Nephron progenitor cell (in vitro differentiated cells): ENCODE measurements at regions not wholly inside any gene's neighbourhood (a gene's known extent, or its start where the extent isn't known, plus 50 kb on each side); places are given as distances from the start of the nearest gene placed in this dataset.

ENCODE experiments used
- DNase-seq: peaks from one replicate; pipeline ENCODE4 v3.0.0; 2021
- H3K27ac Mint-ChIP-seq: 2 replicates; pipeline ENCODE4 v1.8.0; 2021; ENCODE audit warnings: mild to moderate bottlenecking, moderate library complexity, mixed read lengths
- H3K27me3 Mint-ChIP-seq: 2 replicates; pipeline ENCODE4 v1.8.0; 2021; ENCODE audit warnings: mild to moderate bottlenecking, low read depth, mixed read lengths; ENCODE audit not compliant: poor library complexity
- H3K36me3 Mint-ChIP-seq: 2 replicates; pipeline ENCODE4 v1.8.0; 2021; ENCODE audit warnings: low read depth, mixed read lengths
- H3K4me1 Mint-ChIP-seq: 2 replicates; pipeline ENCODE4 v1.8.0; 2021; ENCODE audit warnings: mixed read lengths
- H3K4me3 Mint-ChIP-seq: 2 replicates; pipeline ENCODE4 v1.8.0; 2021; ENCODE audit warnings: mild to moderate bottlenecking, moderate library complexity, mixed read lengths
- H3K9me3 Mint-ChIP-seq: 2 replicates; pipeline ENCODE4 v1.8.0; 2021; ENCODE audit warnings: mild to moderate bottlenecking, moderate library complexity, mixed read lengths
- TF ChIP-seq, protein P1 (sequence below): fragments of 200-600 bp; sonication (generic); IDR thresholded peaks from 2 replicates; pipeline ENCODE4 v1.5.0; 2021; ENCODE audit warnings: antibody characterized with exemption

DNA sequence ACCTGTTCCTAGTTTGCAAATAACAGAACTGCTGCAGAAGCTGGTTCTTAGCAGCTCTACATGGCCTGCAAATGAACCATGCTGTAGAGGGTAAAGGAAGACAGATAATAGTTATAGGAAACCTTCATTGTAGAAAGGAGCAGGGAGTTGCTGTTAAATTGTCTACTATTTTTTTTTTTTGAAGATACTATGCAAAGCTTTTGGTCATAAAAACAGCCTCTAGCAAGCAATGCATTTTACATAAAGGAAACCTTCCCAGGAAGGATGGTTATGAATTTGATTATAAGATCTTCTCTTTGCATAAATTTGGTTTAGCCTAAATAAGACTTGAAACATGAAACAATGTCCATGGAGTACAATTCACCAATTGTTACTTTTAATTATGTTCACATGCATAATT, 793.4 kb downstream of the SLC4A3 start:
- peaks cover 22% of the 10 kb centered on the region for H3K4me1 Mint-ChIP-seq
- peaks cover 3% of the 10 kb centered on the region for H3K9me3 Mint-ChIP-seq
- peaks cover 10% of the 10 kb centered on the region for H3K27me3 Mint-ChIP-seq
- H3K27ac Mint-ChIP-seq, result no peak overlapping the region
- no peak overlapping the region for H3K4me3 Mint-ChIP-seq
- DNase-seq, result no peak
- no peaks in the 10 kb centered on the region for H3K36me3 Mint-ChIP-seq
- TF ChIP-seq, protein P1, sequence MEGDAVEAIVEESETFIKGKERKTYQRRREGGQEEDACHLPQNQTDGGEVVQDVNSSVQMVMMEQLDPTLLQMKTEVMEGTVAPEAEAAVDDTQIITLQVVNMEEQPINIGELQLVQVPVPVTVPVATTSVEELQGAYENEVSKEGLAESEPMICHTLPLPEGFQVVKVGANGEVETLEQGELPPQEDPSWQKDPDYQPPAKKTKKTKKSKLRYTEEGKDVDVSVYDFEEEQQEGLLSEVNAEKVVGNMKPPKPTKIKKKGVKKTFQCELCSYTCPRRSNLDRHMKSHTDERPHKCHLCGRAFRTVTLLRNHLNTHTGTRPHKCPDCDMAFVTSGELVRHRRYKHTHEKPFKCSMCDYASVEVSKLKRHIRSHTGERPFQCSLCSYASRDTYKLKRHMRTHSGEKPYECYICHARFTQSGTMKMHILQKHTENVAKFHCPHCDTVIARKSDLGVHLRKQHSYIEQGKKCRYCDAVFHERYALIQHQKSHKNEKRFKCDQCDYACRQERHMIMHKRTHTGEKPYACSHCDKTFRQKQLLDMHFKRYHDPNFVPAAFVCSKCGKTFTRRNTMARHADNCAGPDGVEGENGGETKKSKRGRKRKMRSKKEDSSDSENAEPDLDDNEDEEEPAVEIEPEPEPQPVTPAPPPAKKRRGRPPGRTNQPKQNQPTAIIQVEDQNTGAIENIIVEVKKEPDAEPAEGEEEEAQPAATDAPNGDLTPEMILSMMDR, result no peak

DNA sequence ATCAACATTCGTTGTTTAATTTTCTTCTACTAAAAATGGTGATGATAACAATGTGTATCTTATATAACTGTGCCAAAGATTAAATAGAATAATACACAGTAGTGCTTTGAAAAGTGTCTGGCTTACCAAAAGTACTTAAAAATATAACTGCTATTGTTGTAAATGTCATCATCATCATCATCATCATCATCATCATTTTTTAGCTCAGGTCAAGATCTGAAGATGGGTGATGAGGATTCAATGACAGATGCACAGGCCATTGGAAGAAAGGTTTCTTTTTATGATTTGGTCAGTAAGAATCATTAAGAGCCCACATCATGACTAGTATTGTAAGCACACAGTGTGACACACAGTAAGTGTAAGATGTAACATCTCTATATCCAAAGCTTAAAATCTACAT, 795.2 kb downstream of the SLC4A3 start:
- no peak for DNase-seq
- Mint-ChIP-seq H3K9me3 (peaks cover 3% of the 10 kb centered on the region), H3K27me3 (peaks cover 6% of the 10 kb centered on the region), H3K36me3 (no peaks in the 10 kb centered on the region), H3K4me1 (peaks cover 13% of the 10 kb centered on the region), H3K4me3 (no peak overlapping the region), H3K27ac (no peak overlapping the region)
- TF ChIP-seq, protein P1, result no peak

DNA sequence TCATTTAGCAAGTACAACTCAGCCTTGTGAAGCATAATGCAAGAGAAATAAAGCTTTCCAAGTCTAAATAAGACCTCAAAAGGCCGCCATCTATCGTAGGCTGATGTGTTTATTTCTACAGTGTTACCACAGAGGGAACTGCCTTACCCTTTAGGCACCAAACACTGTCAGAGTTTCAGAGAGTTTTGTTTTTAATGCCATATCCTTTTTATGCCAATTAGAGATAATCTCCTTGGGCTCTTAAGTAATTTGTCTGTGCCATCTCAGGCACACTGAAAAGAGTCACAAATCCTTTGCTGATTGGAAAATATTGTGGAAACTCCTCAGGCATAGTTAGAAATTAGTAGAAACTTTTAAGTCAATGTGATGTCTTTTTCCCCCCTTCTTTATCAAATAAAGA, 797.1 kb downstream of the SLC4A3 start:
- DNase-seq, result no peak
- no peak overlapping the region for H3K4me3 Mint-ChIP-seq
- H3K4me1 Mint-ChIP-seq, result peaks cover 1% of the 10 kb centered on the region
- TF ChIP-seq, protein P1, result no peak
- H3K27ac Mint-ChIP-seq, result no peak overlapping the region
- peaks cover 3% of the 10 kb centered on the region for H3K9me3 Mint-ChIP-seq
- no peaks in the 10 kb centered on the region for H3K36me3 Mint-ChIP-seq
- H3K27me3 Mint-ChIP-seq, result no peaks in the 10 kb centered on the region

DNA sequence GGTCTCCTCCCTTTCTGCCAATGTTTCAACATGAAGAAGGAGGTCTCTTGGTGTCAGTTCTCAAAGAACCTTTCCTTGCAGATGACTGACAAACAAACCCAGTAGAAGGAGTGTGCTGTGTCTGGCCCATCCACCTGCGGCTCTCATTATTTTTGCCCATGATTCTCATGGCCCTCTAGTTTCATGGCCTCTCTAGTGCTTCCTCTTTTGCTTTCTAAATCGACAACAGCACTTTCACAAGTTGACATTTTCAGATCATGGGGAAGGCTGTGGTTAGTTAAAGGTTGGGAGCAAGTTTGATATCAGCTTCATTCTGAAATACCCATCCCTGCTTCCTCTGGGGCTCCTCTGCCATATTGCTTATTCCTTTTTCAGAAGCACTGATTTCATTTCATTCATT, 805.2 kb downstream of the SLC4A3 start:
- DNase-seq, result no peak
- Mint-ChIP-seq H3K4me1 (no peaks in the 10 kb centered on the region), H3K4me3 (no peak overlapping the region), H3K36me3 (no peaks in the 10 kb centered on the region), H3K9me3 (no peaks in the 10 kb centered on the region), H3K27me3 (no peaks in the 10 kb centered on the region), H3K27ac (no peak overlapping the region)
- TF ChIP-seq, protein P1, result no peak

DNA sequence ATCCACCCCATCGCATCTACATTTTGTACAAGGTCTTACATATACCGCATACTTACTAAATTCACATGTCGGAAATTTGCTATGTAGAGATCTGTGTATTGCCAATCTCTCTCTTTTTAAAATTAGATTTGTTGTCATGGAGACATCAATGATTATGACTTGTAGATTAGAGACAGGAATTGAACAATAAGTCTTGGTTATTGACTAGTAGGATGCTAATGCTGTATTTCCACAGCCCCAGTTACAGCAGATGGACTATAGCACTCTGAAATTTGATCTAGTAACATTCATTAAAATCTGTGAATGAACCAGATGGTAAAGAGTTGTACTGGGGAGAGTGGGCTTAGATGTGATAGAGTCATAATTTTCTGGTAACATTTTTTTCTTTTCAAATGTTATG, 805.7 kb downstream of the SLC4A3 start:
- no peaks in the 10 kb centered on the region for H3K27me3 Mint-ChIP-seq
- H3K36me3 Mint-ChIP-seq, result no peaks in the 10 kb centered on the region
- no peaks in the 10 kb centered on the region for H3K4me1 Mint-ChIP-seq
- H3K4me3 Mint-ChIP-seq, result no peak overlapping the region
- no peak for DNase-seq
- H3K9me3 Mint-ChIP-seq, result no peaks in the 10 kb centered on the region
- H3K27ac Mint-ChIP-seq, result no peak overlapping the region
- TF ChIP-seq, protein P1, result no peak

DNA sequence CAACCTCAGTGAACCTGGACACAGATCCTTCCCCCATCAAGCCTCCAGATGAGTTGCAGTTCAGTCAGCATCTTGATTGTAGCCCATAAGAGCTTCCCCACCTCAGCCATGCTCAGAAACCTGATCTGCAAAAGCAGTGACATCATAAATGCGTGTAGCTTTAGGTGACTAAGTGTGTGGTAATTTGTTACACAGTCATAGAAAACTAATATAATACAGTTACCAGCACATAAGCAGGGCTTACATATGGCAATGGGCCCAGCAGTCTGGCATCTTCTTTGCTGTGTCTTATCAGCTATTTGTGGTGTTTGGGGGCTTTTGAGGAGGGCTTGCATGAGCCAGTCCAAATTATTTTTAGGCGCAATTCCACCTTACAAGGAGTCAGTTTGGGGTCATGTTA, 807.0 kb downstream of the SLC4A3 start:
- DNase-seq, result no peak
- Mint-ChIP-seq H3K27ac (no peak overlapping the region), H3K27me3 (no peaks in the 10 kb centered on the region), H3K9me3 (no peaks in the 10 kb centered on the region), H3K36me3 (no peaks in the 10 kb centered on the region), H3K4me3 (no peak overlapping the region), H3K4me1 (no peaks in the 10 kb centered on the region)
- TF ChIP-seq, protein P1, result no peak
